Ureter (tissue), 1 donor: ENCODE measurements at regions not wholly inside any gene's neighbourhood (a gene's known extent, or its start where the extent isn't known, plus 50 kb on each side); places are given as distances from the start of the nearest gene placed in this dataset.
"Not testable (repeated sequence)": the region's sequence is repeated elsewhere in the genome, so short reads cannot be mapped to it uniquely, and the experiment has no call there.

Experiments
- DNase-seq: peaks from one replicate; pipeline ENCODE4 v3.0.0-alpha.2; 2020; ENCODE audit warnings: low spot score
- donor health status: DM: yes; HTN: yes; CAD: no.

DNA sequence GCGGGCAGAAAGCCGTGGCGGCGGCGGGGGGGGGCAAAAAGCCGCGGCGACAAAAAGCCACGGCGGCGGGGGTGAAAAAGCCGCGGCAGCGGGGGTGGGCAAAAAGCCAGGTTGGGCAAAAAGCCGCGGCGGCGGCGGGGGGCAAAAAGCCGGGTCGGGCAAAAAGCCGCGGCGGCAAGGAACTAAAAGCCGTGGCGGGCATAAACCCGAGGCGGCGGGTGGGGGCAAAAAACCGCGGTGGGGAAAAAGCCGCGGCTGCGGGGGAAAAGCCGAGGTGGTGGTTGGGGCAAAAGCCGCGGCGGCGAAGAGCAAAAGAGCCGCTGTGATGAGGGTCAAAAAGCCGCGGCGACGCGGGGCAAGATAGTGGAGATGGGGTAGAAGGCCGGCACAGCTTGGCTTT lies 1834.2 kb downstream of the FOXD4L5 start:
- DNase-seq: not testable (repeated sequence)

- DNase-seq: not testable (repeated sequence)
Measured at GRCh38 chr9:63425123-63425522, 1859.9 kb downstream of the FOXD4L5 start.

GRCh38 chr9:63390897-63391296 lies 1894.1 kb downstream of the FOXD4L5 start:
- DNase-seq: not testable (repeated sequence)

- not testable (repeated sequence) for DNase-seq
Measured at GRCh38 chr9:63385479-63385878, 1899.5 kb downstream of the FOXD4L5 start.

- DNase-seq: peak; percentile 35
Measured at GRCh38 chr9:63379864-63380263, 1905.1 kb downstream of the FOXD4L5 start.

- DNase-seq: not testable (repeated sequence)
Measured at GRCh38 chr9:63354219-63354618, 1930.8 kb downstream of the FOXD4L5 start.

GRCh38 chr9:63347347-63347746 lies 1937.7 kb downstream of the FOXD4L5 start:
- DNase-seq: not testable (repeated sequence)

DNA sequence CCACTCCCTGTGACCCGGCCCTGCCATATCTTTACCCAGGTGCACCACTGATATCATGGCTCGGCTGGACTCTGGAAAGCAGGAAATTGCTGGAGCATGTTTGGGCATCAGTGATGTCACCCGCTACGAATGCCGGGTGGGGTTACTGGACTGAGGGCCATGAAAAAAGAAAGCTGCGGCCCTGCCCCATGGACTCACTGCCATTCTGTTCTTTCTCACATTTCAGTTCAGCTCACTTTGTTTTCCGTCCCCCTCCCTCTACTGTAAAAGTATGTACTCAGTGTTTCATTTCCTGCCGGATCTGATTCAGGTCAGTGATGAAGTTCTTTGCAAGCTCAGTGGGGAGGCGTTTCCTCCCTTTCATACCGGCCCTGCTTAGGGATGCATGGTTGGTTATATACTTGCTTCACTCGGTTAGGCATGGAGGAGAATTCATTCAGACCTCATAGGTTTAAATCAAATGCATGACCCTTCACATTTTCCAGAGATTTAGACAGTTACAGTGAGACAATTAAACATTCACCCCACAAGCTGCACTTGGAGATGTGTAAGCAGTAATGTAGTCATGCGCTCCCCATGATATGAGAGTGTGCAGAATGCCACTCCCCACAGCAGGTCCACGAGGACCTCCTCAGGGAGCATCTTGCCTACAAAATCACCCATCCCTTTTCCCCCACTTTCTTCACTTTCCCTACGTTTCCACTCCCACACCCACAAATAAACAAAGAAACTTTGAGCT lies 1938.5 kb downstream of the FOXD4L5 start:
- DNase-seq: peak; percentile 69

- not testable (repeated sequence) for DNase-seq
Measured at GRCh38 chr9:63344408-63344807, 1940.6 kb downstream of the FOXD4L5 start.

- not testable (repeated sequence) for DNase-seq
Measured at GRCh38 chr9:63342528-63342927, 1942.5 kb downstream of the FOXD4L5 start.

GRCh38 chr9:63337899-63338604 lies 1947.0 kb downstream of the FOXD4L5 start:
- not testable (repeated sequence) for DNase-seq

DNA sequence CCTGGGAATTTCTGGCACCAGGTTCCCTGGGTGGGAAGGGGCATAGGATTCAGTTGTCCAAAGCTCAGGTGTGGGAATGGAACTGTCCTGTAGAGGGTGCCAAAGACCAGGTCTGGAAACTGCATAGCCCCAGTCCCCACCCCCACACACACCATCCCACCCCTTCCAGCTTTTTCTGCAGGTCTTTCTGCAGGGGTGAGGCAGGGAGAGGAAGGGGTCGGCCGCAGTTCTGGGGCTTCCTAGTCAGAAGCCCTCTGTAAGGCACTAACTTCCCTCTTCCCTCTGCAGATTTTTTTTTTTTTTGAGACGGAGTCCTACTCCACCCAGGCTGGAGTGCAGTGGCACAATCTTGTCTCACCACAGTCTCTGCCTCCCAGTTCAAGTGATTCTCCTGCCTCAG lies 1949.7 kb downstream of the FOXD4L5 start:
- not testable (repeated sequence) for DNase-seq

GRCh38 chr9:63334187-63334586 lies 1950.8 kb downstream of the FOXD4L5 start:
- DNase-seq: not testable (repeated sequence)

DNA sequence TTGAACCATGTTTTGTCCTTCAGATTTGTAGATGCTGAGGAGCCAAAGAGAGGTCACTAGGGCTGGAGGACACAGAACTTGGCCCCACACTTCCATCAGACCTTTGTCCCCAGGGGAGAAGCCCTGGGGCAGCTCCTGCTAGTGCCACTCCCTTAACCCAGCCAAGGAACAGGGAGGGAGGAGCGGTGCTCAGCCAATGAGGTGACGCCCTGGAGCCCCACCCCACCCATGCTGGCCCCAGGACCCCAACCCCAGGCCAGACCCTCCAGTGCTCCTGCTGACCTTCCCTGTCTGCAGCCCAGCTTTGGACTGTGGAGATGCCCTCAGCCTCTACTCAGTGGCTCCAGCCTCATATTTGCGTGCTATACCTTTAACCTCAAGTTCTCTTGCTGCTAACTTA lies 1951.9 kb downstream of the FOXD4L5 start:
- DNase-seq: not testable (repeated sequence)

GRCh38 chr9:63328313-63328712 lies 1956.7 kb downstream of the FOXD4L5 start:
- DNase-seq: not testable (repeated sequence)

DNA sequence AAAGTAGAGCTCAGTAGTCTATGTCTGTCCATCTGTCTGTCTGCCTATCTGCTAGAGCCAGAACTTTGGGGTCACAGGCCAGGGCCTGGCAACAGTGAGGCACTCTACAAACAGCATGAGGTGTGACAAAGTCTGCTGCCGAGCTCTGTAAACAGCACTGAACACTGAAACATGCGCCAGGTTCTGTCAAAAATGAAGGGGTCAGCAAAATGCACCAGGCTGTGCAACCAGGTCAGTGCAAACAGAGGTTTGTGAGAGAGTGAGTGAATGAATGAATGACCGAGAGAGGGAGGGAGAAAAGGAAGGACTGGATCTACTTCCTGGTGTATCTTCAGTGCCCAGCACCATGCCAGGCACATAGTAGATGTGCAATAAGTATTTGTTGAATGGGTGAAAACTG lies 1957.8 kb downstream of the FOXD4L5 start:
- not testable (repeated sequence) for DNase-seq

DNA sequence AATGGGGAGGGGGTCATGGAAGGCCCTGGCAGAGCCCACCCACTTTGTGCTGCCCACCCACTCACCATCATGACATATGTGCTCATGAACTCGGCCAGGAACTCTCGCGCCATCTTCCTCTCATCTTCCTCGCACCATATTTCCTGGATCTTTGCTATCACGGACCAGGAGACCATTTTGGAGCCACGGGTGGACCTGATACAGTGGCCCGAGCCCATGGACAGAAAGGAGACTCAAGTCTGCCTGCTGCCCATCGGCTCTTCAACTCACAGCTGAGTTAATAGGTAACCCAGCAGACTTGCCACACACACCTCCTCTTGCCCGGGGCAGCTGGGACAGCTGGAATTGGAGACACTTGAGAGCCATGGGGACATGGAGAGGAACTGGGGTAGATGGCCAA lies 1958.3 kb downstream of the FOXD4L5 start:
- not testable (repeated sequence) for DNase-seq

DNA sequence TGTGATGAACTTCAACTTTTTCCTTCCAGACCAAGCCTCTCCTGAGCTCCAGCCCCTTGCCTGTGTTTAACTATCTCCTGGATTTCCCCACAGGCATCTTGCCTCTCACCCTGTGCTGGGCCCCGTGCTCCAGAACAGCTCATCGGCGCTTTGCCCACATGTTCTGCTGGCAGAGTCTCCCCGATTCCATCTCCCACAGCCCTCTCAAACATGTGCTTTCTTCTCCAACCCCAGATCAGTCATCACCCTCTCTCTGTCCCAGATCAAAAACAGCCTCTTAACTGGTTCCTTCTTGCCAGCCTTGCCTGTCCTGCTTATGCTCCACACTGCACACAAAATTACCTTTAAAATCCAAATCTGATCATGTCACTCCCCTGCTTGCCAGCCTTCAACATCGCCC lies 1959.3 kb downstream of the FOXD4L5 start:
- DNase-seq: not testable (repeated sequence)

DNA sequence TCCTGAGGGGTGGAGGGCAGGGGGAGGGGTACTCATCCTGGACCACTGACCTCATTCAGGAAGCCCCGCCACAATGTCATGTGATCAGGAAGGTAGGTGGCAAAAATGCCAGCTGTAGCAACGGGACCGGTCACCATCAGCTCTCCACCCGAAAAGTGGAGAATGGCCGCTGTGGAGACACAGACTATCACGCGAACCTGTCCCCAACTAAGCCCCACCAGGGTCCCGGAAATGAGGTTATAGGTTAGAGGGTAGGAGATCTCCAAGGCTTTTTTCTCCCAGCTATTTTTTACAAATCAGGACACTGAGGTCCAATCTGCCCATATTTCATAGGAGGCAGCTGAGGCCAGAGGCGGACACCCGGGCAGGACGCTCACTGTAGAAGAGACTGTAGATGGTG lies 1966.9 kb downstream of the FOXD4L5 start:
- not testable (repeated sequence) for DNase-seq

DNA sequence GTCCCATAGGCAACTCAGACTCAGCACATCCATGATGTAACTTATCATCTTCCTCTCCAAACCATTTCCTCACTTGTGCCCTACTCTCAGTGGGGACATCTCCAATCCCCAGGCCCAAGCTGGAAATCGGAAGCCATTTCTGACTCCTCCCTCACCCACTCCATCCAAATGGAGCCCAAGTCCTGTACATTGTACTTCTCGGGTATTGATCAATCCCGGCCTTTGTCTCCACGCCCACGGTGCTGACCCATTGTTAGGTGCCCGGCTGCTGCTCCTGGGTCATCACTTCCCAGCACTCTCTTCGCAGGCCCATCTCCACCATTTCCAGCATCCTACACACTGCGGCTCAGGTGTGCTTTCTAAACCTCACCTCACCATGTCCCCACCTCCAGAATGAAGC lies 1969.6 kb downstream of the FOXD4L5 start:
- DNase-seq: not testable (repeated sequence)

GRCh38 chr9:63296848-63297247 lies 1988.2 kb downstream of the FOXD4L5 start:
- DNase-seq: not testable (repeated sequence)

- not testable (repeated sequence) for DNase-seq
Measured at GRCh38 chr9:63296366-63296765, 1988.6 kb downstream of the FOXD4L5 start.

DNA sequence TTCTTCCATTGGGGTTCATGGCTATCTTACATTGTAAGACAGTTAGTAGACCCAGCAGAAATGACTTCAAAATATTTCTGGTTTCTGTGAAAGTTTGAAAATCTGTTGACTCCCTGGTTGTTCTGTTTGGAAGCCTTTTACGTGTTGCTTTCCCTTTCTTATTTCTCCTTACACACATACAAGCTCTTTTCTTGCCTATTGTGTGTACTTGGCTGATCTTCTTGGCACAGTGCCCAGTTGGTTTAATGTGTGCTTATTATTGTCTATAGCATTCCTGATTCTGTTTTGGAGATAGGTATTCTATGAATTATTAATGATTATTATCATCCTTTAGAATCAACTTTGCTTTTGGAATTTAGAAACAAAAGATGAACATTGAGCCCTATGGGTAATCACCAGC lies 1995.0 kb downstream of the FOXD4L5 start:
- not testable (repeated sequence) for DNase-seq
